ENCODE measurements at regions not wholly inside any gene's neighbourhood (a gene's known extent, or its start where the extent isn't known, plus 50 kb on each side); places are given as distances from the start of the nearest gene placed in this dataset.
A peak's percentile ranks its signal among the peaks of the same experiment; 100 is the strongest.
"Not testable (repeated sequence)": the region's sequence is repeated elsewhere in the genome, so short reads cannot be mapped to it uniquely, and the experiment has no call there.

GRCh38 chr5:103703617-103704016 lies 141.0 kb upstream of the NUDT12 start:
- Mint-ChIP-seq H3K4me3 (ENCODE audit: unreplicated experiment) (no peak overlapping the region), H3K9me3 (ENCODE audit: unreplicated experiment) (no peaks in the 10 kb centered on the region), H3K36me3 (ENCODE audit: insufficient read depth, unreplicated experiment) (no peaks in the 10 kb centered on the region), H3K27me3 (ENCODE audit: insufficient read depth, unreplicated experiment) (no peaks in the 10 kb centered on the region), H3K4me1 (ENCODE audit: insufficient read depth, unreplicated experiment) (no peaks in the 10 kb centered on the region), H3K27ac (ENCODE audit: low read depth, unreplicated experiment) (no peak overlapping the region)
- BruUV-seq (replicated peaks), result no TSS peak
- DNase-seq (ENCODE audit: unreplicated experiment), result no peak
- intact Hi-C loops (cut with micrococcal nuclease), result no loop called here
- ChIA-PET CTCF (no interaction called here), POLR2A (no interaction called here)
- TF ChIP-seq CTCF (IDR thresholded peaks at IDR 0.05; ENCODE audit: unreplicated experiment), result no peak

- H3K27ac Mint-ChIP-seq (ENCODE audit: low read depth, unreplicated experiment), result no peak overlapping the region
- H3K4me1 Mint-ChIP-seq (ENCODE audit: insufficient read depth, unreplicated experiment), result no peaks in the 10 kb centered on the region
- no peaks in the 10 kb centered on the region for H3K9me3 Mint-ChIP-seq (ENCODE audit: unreplicated experiment)
- H3K27me3 Mint-ChIP-seq (ENCODE audit: insufficient read depth, unreplicated experiment), result no peaks in the 10 kb centered on the region
- intact Hi-C loops (cut with micrococcal nuclease), result no loop called here
- POLR2A ChIA-PET, result no interaction called here
- no peak for DNase-seq (ENCODE audit: unreplicated experiment)
- no peaks in the 10 kb centered on the region for H3K36me3 Mint-ChIP-seq (ENCODE audit: insufficient read depth, unreplicated experiment)
- no TSS peak for BruUV-seq (replicated peaks)
- no peak for TF ChIP-seq CTCF (IDR thresholded peaks at IDR 0.05; ENCODE audit: unreplicated experiment)
- H3K4me3 Mint-ChIP-seq (ENCODE audit: unreplicated experiment), result no peak overlapping the region
- CTCF ChIA-PET, result no interaction called here
These were observed 130.9 kb upstream of the NUDT12 start for GRCh38 chr5:103693517-103693916.

- H3K27me3 Mint-ChIP-seq (ENCODE audit: insufficient read depth, unreplicated experiment), result no peaks in the 10 kb centered on the region
- intact Hi-C loops (cut with micrococcal nuclease), result no loop called here
- DNase-seq (ENCODE audit: unreplicated experiment), result no peak
- H3K4me1 Mint-ChIP-seq (ENCODE audit: insufficient read depth, unreplicated experiment), result no peaks in the 10 kb centered on the region
- H3K9me3 Mint-ChIP-seq (ENCODE audit: unreplicated experiment), result no peaks in the 10 kb centered on the region
- H3K36me3 Mint-ChIP-seq (ENCODE audit: insufficient read depth, unreplicated experiment), result no peaks in the 10 kb centered on the region
- H3K4me3 Mint-ChIP-seq (ENCODE audit: unreplicated experiment), result no peak overlapping the region
- no TSS peak for BruUV-seq (replicated peaks)
- H3K27ac Mint-ChIP-seq (ENCODE audit: low read depth, unreplicated experiment), result no peak overlapping the region
- no peak for TF ChIP-seq CTCF (IDR thresholded peaks at IDR 0.05; ENCODE audit: unreplicated experiment)
- POLR2A ChIA-PET, result no interaction called here
- CTCF ChIA-PET, result no interaction called here
These were observed 128.1 kb upstream of the NUDT12 start for GRCh38 chr5:103690676-103691075.

GRCh38 chr5:103679873-103680272 lies 117.3 kb upstream of the NUDT12 start:
- Mint-ChIP-seq H3K27ac (ENCODE audit: low read depth, unreplicated experiment) (no peak overlapping the region), H3K27me3 (ENCODE audit: insufficient read depth, unreplicated experiment) (no peaks in the 10 kb centered on the region), H3K4me3 (ENCODE audit: unreplicated experiment) (no peak overlapping the region), H3K9me3 (ENCODE audit: unreplicated experiment) (no peaks in the 10 kb centered on the region), H3K36me3 (ENCODE audit: insufficient read depth, unreplicated experiment) (no peaks in the 10 kb centered on the region), H3K4me1 (ENCODE audit: insufficient read depth, unreplicated experiment) (no peaks in the 10 kb centered on the region)
- no TSS peak for BruUV-seq (replicated peaks)
- DNase-seq (ENCODE audit: unreplicated experiment), result no peak
- POLR2A ChIA-PET, result interaction anchor here (0.6 kb wide), 1 partner anchor 111 kb away, joined by 3 read pairs; no protein-coding TSS in a partner anchor
- no peak for TF ChIP-seq CTCF (IDR thresholded peaks at IDR 0.05; ENCODE audit: unreplicated experiment)
- CTCF ChIA-PET, result no interaction called here
- intact Hi-C loops (cut with micrococcal nuclease), result no loop called here

DNA sequence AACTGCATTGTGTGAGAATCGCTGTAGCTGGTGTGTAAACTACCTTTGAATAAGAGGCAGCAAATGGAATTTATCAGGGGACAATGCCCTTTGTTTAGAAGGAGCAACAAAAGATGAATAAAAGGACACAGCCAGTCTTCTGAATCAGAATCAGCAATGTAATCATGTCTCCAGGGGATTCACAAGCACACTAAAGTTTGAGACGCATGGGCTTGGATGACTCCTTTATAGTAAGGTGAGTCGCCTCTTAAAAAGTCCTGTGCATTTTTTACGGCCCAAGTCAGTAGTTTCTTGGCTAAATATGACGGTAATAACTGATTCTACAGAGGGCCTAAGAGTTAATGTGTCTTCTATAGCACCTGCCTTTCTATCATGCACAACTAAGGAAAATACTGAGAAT lies 113.6 kb upstream of the NUDT12 start:
- intact Hi-C loops (cut with micrococcal nuclease); H3K27ac Mint-ChIP-seq (ENCODE audit: low read depth, unreplicated experiment); H3K9me3 Mint-ChIP-seq (ENCODE audit: unreplicated experiment); H3K27me3 Mint-ChIP-seq (ENCODE audit: insufficient read depth, unreplicated experiment); POLR2A ChIA-PET; H3K36me3 Mint-ChIP-seq (ENCODE audit: insufficient read depth, unreplicated experiment); BruUV-seq (replicated peaks); H3K4me1 Mint-ChIP-seq (ENCODE audit: insufficient read depth, unreplicated experiment); H3K4me3 Mint-ChIP-seq (ENCODE audit: unreplicated experiment): not testable (repeated sequence)
- CTCF ChIA-PET, result interaction anchor here (1.4 kb wide), 1 partner anchor 10 kb away, joined by 5 read pairs; no protein-coding TSS in a partner anchor
- peak; percentile 27 for DNase-seq (ENCODE audit: unreplicated experiment)

All from MCF 10A (cell line).